Cardiac fibroblast (primary cell): ENCODE measurements at regions not wholly inside any gene's neighbourhood (a gene's known extent, or its start where the extent isn't known, plus 50 kb on each side); places are given as distances from the start of the nearest gene placed in this dataset.

ENCODE experiments used
- DNase-seq, 2 donors: peaks; one replicate each; pipeline versions ENCODE4 v3.0.0 to v3.0.0-alpha.2; 2010; ENCODE audit warnings: low read depth in 2 of 2
- H3K4me3 ChIP-seq, 2 donors: replicated peaks in 1 of 2; 1 replicate in 1 of 2; 2 replicates in 1 of 2; pipeline ENCODE4 v1.5.1; 2011; ENCODE audit warnings: low read depth in 2 of 2, low read length in 2 of 2, mild to moderate bottlenecking in 2 of 2, moderate library complexity in 1 of 2
- CTCF ChIP-seq: IDR thresholded peaks from one replicate; pipeline ENCODE4 v1.5.1; 2011; ENCODE audit warnings: low read depth, mild to moderate bottlenecking, low read length, inconsistent platforms

- no peak for DNase-seq
- no peak overlapping the region for H3K4me3 ChIP-seq
- no peak for TF ChIP-seq CTCF
Observed at GRCh38 chr15:62571072-62571471, 406.0 kb upstream of the C2CD4B start.

- TF ChIP-seq CTCF, result no peak
- no peak overlapping the region for H3K4me3 ChIP-seq
- no peak for DNase-seq
Observed at GRCh38 chr15:62572797-62573196, 407.7 kb upstream of the C2CD4B start.

GRCh38 chr15:62573876-62574275, 408.8 kb upstream of the C2CD4B start:
- no peak overlapping the region for H3K4me3 ChIP-seq
- TF ChIP-seq CTCF, result no peak

GRCh38 chr15:62578546-62578945, 413.5 kb upstream of the C2CD4B start:
- no peak for TF ChIP-seq CTCF
- no peak for DNase-seq
- no peak overlapping the region for H3K4me3 ChIP-seq

More at GRCh38 chr15:62573876-62574275, 408.8 kb upstream of the C2CD4B start:
- DNase-seq, result no peak

GRCh38 chr15:62578960-62579359, 413.9 kb upstream of the C2CD4B start:
- TF ChIP-seq CTCF, result no peak
- H3K4me3 ChIP-seq, result no peak overlapping the region

GRCh38 chr15:62579842-62580241, 414.8 kb upstream of the C2CD4B start:
- no peak for TF ChIP-seq CTCF
- DNase-seq, result no peak
- no peak overlapping the region for H3K4me3 ChIP-seq

More at GRCh38 chr15:62578960-62579359, 413.9 kb upstream of the C2CD4B start:
- no peak for DNase-seq

GRCh38 chr15:62582580-62582979, 417.5 kb upstream of the C2CD4B start:
- DNase-seq, result no peak
- no peak for TF ChIP-seq CTCF
- H3K4me3 ChIP-seq, result no peak overlapping the region
